ENCODE measurements at regions not wholly inside any gene's neighbourhood (a gene's known extent, or its start where the extent isn't known, plus 50 kb on each side); places are given as distances from the start of the nearest gene placed in this dataset.
"Not testable (repeated sequence)": the region's sequence is repeated elsewhere in the genome, so short reads cannot be mapped to it uniquely, and the experiment has no call there.

DNA sequence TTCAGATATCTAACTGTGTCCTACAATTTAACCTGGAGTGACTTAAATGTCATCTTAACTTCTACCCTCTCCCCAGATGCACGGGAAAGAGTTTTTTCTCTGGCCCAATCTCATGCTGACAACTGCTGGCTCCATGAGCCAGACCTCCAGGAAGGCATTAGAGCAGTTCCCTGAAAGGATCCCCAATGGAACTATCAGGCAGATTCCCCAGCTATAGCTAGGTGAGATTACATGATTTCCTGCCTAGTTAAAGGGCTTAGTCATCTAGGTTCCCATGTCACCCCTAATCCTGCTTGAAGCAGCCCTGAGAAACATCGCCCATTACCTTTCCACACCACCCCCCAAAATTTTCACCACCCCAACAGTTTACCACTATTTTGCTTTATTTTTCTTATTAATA, 373.5 kb upstream of the TRPC7 start:
- DNase-seq: no peak

DNA sequence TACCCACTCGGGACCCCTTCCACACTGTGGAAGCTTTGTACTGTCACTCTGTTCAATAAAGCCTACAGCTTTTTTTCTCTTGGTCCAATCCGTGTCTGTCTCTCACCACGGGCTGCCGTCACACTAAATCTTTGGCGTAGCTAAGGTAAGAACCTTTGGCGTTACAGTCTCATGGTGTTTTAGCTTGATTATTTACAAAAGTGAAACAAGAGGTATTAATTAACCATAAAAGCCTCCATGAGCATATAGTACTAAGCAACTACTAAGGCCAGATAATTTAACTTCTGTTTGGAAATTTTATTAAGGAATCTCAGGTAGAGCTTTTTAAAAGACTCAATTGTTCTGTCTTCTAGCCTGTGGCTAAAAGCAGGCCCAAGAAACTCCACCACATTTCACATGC, 370.7 kb upstream of the TRPC7 start:
- DNase-seq: no peak

DNA sequence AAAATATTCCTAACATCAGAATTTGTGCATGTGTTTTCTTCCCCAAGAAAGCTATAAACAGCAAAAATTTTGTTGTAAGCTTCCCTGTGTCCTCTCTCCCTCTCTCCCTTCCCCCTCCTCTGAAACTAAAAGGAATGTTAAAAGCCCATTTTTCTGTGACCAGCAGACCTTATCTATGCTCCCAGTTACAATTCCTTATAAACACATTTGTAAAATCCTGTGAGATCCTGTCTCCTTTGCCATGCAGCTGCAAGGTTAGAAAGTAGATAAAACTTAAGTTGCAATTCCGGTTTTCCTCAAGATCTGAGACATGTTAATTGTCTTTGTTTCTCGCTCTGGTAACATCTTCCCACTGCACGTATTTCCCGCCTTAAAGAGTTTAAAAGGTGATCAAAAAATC, 370.3 kb upstream of the TRPC7 start:
- not testable (repeated sequence) for DNase-seq

DNA sequence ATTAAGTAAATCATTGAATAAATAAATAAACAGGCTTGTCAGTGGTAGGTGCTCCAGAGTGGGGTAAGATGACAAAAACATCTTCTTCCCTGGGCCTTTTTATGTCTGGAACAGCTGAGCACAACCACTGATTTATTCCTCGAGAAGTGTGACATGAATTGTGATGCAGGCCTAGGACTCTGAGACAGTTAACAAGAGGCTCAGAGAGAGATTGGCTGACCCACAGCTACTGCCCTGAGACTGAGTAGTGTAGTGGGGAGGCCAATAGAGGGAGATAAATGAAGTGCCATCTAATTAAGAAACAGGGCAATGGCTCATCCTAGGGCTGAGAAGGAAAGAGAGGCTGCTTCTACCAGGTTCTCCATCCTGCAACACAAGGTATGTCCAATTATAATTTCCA, 369.3 kb upstream of the TRPC7 start:
- DNase-seq: no peak

DNA sequence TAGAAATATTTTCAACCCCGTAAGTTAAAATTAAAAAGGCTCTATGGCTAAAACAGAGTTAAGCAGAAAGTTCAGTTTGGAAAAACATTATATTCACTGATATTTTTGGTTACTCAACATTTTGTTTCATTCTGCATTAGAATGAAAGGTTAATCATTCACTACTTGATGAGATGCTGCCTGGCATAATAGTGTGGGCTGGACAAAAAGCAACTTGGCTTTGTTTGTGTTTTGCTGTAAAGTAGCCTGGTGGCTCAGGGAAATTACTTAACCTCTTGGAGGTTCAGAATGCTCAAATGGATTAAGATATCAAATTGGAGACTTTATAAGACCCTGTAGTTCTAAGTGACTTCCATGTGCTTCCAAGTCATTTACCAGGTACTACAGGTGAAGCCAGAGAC, 367.4 kb upstream of the TRPC7 start:
- no peak for DNase-seq

DNA sequence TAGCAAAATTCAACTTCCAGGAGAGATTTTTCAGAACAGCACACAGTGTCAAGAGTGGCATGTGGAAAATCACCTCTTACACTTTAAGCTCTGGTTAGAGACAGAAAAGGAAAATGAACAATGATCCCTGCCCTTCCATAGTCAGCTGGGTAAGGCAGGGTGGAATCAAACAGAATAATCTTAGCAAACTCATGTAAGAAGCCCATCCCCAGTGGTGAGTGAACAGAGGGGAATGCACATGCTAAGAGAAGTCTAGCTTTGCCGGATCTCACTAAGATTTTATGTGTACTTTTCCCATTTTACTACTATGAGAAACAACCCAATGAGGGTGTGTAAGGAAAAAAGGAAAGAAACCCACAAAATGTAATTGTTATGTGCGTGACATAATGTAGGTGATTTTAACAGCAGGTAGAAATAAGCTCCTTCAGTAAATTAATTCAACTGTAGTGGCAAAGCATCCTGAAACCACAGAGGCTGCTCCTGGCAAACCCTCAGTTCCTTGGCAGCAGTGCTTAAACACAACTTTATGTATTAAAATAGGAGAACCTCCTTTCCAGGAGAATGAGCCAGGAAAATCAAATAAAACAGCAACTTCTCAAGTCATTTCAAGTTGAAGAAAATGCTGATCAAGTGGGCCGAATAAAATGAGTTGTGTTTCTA, 366.0 kb upstream of the TRPC7 start:
- DNase-seq: no peak

DNA sequence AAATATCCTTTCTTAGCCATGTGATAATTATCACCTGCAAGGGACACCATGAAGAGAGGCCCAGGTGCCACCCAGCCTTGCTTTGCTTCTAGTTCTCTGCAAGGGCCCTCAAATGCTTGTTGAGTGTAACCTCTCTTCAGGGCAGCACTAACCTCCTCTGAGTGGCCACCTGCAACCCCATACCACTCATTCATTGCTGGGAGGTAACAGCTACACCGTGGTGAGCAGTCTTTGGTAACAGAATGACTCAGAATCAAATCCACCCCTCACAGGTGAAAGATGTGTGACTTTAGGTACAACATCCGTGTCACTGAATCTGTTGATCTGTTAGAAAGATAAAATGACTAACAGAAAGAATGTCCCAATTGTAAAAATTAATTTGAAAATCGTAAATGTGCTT, 365.1 kb upstream of the TRPC7 start:
- no peak for DNase-seq

DNA sequence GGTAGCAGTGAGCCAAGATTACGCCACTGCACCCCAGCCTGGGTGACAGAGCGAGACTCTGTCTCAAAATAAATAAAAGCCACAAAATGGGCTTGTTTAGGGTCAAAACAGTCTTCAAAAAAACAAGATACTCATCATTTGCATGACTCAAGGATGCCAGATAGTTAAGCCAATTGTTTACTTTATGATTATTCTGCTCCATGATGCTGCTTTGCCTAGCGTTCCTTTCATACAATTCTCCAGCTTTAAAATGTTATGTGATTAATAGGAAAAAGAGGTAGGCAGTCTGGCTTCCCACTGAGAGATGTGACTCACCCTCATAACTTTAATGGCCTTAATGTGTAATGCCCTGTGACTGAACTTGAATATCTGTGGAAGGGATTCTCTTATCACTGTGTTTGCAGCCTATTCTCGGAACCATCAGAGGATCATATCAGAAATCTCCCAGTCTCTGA, 364.6 kb upstream of the TRPC7 start:
- no peak for DNase-seq

DNA sequence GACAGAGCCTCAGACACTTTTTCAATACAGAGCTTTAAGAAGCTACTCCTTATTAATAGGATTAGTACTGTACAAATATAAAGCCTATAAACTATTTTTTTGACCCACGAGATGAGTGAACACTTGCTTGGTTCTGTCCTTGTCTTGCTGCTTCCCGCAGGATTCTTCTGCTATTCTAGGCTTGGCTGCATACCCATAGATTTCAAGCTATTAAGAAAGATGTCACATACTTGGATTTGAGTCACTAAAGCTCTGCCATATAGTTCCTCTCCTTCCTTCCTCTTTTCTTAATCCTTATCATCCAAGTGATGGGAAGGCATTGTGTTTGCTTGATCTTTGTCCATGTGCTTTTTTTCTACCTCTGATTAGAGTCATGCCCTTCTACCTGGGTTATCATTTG, 361.2 kb upstream of the TRPC7 start:
- no peak for DNase-seq

DNA sequence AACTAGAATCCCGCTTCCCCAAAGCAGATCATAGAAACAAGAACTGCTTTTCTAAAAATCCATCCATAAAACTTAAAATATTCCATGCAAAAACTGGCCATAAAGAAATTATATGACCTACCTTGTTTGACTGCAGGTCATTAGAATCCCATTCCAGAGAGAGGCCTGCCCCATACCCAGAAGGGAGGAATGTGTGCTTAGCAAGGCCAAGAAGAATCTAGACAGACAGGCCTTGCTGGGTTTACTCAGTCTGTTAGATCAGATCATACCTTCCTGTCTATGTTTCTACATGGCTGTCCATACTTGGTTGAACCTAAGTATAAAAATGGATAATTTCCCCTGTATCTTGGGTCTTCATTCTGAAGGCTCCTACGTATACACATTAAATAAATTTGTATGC, 358.8 kb upstream of the TRPC7 start:
- DNase-seq: no peak

DNA sequence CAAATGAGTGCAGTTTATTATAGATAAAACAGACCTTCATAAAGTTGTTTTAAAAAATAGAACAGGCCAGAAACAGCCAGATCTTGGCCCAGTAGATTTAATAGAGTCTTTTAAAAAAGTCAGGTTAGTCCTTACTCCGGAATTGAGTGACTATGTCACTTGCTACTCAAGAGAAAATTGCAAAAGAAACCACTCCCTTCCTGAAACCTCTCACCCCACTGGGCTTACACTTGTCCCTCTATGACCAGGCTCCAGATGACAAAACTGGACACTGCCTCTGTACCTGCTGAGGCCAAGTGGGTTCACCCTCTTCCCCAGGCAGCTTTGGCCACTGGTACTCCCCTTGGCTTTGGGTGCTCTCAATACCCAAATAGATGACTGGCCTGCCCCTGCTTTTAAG, 357.2 kb upstream of the TRPC7 start:
- DNase-seq: no peak

DNA sequence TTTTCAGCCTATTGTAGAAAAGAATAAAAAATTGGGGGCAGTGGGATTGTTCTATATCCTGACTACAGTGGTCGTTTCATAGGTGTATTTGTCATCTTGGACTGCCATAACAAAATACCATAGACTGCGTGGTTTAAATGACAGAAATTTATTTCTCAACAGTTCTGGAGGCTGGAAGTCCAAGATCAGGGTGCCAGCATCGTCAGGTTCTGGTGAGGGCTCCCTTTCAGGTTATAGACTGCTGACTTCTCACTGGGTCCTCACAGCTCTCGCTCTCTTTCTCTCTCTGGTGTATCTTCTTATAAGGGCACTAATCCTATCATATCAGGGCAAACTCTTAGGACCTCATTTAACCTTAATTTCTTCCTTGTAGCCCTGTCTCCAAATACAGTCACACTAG, 356.7 kb upstream of the TRPC7 start:
- DNase-seq: no peak

DNA sequence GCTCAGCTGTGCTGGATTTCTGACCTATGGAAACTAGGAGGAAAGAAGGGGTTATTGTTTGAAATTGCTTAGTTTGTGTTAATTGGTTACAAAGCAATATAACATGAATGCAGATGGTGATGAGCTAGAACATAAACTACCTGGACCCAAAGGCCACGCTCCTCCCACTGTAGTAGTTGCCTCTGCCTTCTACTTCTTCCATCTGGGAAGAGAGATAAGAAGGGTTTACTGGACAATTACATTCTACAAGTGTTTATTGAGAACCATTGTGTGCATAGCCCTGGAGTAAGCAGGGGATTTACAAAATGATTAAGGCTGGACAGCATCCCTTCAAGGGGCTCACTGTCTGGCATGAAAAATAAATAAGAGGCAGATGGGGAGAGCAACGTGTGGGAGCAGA, 355.3 kb upstream of the TRPC7 start:
- no peak for DNase-seq

DNA sequence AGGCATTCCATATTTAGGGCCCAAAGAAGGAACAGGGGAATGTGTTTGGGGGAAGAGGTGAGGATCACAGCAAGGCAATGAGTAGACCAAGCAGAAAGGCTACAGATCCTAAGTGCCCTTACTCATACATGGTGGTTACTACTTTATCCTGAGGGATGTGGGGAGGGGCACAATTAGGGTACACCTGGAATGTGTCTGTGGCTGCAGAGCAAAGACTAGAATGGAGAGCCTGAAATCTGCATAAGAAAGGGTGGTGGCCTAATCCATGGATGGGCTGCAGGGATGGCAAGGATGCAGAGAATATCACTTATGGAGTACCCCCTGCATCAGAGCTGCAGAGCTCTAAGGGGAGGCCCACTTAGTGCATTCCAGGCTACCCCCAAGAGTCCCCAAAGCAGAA, 352.6 kb upstream of the TRPC7 start:
- no peak for DNase-seq

DNA sequence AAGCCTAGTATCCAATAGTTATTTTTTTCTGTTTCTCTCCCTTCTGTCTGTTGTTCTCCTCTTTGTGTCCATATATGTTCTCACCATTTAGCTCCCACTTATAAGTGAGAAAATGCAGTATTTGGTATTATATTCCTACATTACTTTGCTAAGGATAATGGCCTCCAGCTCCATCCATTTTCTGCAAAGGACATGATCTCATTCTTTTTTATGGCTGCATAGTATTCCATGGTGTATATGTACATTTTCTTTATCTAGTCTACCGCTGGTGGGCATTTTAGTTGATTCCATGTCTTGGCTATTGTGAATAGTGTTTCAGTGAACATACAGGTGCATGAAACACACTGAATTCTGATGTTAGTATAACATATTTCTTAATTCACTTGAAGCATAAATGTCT, 348.9 kb upstream of the TRPC7 start:
- no peak for DNase-seq

DNA sequence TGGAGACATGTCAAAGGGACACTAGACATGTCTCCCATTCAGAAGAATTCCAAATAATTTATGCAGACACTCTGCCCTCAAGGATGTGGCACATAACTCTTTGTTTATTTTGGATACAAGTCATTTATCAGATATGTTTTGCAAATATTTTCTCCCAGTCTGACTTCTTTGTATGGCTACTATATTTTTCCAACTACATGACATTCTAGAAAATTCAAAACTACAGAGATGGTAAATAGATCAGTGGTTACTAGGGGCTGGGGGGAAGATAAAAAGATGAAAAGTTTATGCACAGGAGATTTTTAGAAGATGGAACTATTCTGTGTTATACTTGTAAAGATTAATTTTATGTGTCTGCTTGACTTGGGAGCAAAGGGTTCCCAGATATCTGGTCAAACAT, 347.3 kb upstream of the TRPC7 start:
- no peak for DNase-seq

DNA sequence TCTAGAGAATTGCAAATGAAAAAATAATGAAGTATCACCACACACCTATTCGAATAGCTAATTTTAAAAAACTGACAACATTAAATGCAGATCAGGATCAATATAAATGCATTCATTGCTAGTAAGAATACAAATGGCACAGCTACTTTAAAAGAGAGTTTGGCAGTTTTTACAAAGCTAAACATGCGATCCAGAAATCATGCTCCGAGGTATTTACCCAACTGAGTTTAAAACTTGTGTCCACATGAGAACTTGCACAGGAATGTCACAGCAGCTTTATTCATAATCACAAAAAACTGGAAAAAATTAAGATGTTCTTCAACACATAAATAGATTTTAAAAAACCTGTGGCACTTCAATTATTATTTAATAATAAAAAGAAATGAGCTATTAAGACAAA, 345.5 kb upstream of the TRPC7 start:
- no peak for DNase-seq

DNA sequence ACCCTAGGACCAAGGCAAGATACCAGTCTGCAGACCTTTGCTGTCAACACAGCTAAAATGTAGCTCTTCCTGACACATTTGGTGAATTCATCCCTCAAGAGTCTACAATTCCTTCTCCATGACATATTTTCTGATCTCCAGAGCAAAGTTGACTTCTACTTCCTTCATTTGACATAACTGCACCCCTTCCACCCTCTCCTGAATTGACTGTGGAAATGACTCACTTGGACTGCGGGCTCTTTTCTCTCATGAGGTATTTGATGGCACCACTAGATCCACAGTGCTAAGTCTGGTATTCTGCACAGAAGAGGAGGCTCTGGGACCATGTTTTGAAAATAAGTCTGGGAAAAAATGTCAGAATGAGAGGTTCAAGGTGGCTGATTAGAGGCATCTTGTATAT, 338.4 kb upstream of the TRPC7 start:
- no peak for DNase-seq

DNA sequence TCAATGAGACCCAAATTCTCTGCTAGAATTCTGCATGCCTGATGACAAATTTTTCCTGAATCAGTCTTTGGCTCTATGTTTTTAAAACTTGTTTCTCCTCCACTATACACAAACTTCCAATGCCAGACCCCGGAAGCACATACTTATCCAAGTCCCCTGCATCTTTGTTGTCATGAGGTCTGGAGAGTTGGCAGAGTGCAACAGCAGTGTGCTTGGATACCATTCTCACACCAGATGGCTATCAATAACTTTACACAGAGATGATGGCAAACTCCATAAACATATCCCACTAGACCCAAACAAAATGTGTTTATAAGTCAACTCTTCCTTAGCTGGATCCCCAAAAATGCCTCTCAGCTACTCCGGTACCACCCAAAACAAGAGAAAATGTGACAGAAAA, 337.7 kb upstream of the TRPC7 start:
- DNase-seq: no peak

DNA sequence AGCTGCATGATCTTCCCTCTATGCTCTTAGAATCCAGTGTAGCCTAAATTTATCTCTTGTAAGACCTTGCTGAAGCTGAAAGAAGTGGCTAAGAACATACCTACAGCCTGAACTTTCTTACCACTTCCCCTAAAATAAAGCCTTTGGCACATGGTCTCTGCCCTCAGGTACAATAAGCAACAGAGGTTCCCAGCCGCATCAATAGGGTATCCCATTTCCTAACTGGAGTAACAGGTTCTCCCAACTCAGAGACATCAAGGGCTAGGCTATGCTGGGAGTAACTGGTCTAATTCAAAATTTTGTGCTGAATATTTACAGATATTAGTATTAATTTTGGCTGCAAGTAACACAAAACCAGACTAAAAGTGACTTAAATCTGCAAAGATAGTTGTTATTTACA, 335.8 kb upstream of the TRPC7 start:
- no peak for DNase-seq

DNA sequence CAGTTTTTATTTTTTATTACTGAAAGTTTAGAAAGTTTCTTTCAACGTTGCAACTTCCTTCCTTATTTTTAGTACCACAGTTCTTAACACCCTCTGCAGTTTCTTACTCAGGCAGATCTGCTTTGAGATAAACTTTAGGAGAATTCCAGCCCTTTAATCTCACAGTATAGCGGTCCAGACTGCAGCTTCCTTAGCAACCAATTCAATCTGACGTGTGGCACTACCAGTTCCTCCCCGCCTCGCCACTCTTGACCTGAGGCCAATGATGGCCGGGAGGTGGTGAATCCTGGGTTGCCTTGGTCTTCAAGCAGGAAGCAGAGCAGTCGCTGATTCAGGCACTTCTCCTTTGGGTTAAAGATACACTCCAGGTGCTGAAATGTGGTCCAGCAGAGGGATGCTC, 334.3 kb upstream of the TRPC7 start:
- DNase-seq: no peak

DNA sequence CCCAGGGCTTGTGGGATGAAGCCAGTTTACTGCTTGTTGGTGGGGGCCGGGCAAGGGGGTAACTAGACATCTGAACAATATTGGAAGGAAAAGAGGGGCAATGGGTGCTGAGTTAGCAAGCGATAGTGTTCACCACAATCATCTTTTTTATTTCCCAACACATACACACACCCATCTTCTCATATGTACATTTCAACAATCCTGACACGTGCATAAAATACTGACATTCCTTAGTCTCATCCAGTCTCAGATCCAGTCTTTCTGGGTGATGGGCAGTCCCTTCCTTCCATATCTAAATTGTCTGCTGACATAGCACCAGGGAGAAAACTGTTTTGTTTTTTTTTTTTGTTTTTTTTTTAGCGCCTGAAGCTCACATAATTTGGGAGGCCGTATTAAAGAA, 333.6 kb upstream of the TRPC7 start:
- no peak for DNase-seq

DNA sequence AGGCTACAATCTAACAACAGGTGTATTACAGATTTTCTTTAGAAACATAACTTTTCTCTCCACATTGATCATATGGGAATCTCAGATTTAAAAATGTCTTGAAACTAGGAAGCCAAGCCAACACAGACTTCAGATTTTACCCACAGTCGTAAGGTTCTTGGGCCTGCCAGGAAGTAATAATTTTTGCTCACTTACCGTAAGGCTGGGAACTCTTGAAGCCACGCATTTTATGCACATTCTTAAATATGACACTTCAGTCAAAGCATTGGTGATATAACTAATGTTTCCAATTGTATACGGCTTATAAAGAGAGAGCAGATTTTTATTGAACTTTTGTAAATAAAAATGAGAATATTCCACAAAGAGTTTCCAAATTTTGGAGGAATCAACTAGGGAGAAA, 328.9 kb upstream of the TRPC7 start:
- no peak for DNase-seq

DNA sequence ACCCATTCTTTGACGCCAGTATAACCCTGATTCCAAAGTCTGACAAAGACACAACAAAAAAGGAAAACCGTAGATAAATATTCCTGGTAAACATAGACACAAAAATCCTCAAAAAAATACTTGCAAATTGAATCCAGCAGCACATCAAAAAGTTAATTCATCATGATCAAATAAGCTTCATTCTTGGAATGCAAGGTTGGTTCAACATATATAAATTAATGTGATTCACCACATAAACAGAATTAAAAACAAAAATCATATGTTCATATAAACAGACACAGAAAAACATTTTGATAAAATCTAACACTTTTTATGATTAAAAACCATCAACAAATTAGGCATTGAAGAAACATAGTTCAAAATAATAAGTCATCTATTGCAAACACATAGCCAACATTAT, 324.2 kb upstream of the TRPC7 start:
- no peak for DNase-seq

DNA sequence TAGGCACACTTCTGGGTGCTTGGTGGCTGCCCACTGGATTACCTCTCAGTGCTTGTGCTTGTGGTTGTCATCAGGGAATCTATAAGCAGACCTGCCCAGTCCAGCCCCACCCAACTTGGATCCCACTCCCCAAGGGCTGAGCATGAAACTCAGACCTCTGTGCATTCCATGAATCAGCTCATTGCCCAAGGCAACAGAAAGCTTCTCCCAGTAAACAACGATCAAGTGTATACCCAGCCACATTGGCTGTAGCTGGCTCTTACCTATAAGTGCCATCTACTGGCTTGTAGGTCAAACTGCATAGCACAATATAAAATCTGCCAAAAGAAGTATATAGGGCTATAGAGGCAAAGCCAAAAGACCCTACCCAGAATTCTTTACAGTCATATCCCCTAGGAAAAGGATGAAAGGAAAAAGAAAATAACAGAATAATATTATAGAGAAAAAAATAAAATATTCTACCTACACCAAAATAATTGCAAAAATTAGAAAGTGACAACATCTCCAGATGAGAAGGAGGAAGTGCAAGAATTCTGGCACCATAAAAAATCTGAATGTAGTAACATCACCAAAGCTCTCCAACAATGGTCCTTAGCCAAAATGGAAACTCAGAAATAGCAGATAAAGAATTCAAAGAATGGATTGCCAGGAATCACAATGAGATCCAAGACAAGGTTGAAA, 321.0 kb upstream of the TRPC7 start:
- DNase-seq: no peak
